NCI-H1092 treated with DMSO at 0.1 percent for 48 hours (cell line): ENCODE measurements at regions not wholly inside any gene's neighbourhood (a gene's known extent, or its start where the extent isn't known, plus 50 kb on each side); places are given as distances from the start of the nearest gene placed in this dataset.

Source experiments
- DNase-seq: peaks from one replicate; lab custom pipeline; 2025; lab: John Stamatoyannopoulos, UW

GRCh38 chr2:128578406-128579390 lies 260.0 kb upstream of the HS6ST1 start:
- DNase-seq = no peak

DNA sequence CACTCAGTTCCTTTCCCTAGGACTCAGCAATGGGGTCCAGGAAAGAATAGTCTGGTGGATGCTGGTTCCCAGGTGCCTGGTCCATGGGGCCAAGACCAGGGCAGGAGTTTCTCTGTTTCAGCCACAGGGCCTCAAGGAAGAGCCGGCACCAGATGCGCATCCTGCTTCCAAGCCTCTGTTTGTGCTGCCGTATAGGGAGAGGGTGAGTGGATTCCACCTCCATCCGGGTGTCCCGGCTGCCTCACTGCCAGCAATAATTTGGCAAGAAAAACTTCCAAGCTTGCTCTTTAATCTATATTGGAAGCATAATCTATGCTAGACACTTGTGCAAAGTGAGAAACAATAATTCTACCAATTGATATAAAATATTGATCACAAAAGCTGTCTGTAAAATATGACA lies 261.2 kb upstream of the HS6ST1 start:
- DNase-seq = no peak

DNA sequence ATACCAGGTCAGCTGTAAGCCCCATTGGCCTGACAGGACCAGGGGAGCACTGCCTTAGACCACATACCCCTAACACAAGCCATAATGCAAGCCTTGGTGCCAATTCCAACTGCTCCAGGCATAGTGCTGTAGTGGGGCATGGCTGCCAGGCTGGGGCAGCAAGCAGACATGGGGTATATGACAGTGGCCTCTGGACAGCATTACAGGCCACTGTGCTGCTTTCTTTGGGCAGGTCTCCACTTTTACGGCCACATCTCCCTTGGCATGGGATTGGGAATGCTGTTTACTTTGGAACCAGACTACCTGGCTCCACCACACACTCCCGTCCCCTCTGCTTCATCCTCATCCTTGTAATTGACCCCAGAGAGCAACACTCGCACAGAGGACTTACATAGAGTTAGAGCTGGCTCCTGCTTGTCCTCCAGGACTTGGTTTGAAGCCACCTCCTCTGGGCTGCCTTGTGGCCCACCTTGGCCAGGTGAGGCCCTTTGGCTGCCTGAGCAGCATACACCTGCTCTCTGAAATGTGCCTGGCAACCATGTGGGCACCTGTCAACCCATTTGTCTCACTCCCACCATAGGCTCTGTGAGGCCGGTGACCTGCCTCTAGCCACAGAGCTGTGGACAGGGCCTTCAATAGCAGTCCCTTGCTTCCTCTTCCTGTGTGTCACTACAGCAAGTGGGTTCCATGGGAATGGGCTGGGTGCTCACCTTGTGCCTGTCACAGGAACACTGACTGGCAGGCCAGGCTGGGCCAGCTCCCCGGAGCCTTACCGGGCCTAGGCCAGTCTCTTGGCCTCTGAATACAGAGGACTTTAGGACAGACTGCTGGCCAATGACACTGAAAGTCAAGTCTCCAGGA lies 262.6 kb upstream of the HS6ST1 start:
- no peak for DNase-seq

DNA sequence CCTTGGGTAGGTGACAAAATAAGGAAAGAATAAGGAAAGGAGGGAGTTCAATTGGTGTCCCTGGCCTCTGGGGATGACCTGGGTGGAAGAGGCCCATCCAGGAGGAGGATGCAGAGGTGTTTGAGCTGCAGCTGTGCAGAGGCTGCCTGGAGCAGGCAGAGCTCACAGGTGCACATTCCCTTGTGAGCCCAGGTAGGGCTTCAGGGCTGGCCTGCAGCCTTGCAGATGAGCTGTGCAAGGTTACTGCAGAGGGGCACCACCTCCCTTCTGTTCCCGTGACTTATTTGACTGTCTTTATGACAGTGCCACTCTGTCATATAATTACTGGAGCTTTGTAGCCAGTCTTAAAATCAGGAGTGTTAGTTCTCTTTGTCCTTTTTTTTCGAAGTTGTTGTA lies 263.2 kb upstream of the HS6ST1 start:
- DNase-seq = no peak

- no peak for DNase-seq
Measured at GRCh38 chr2:128584296-128584890, 265.7 kb upstream of the HS6ST1 start.

GRCh38 chr2:128585706-128586105 lies 267.0 kb upstream of the HS6ST1 start:
- DNase-seq = no peak

GRCh38 chr2:128589681-128590080 lies 271.0 kb upstream of the HS6ST1 start:
- no peak for DNase-seq

DNA sequence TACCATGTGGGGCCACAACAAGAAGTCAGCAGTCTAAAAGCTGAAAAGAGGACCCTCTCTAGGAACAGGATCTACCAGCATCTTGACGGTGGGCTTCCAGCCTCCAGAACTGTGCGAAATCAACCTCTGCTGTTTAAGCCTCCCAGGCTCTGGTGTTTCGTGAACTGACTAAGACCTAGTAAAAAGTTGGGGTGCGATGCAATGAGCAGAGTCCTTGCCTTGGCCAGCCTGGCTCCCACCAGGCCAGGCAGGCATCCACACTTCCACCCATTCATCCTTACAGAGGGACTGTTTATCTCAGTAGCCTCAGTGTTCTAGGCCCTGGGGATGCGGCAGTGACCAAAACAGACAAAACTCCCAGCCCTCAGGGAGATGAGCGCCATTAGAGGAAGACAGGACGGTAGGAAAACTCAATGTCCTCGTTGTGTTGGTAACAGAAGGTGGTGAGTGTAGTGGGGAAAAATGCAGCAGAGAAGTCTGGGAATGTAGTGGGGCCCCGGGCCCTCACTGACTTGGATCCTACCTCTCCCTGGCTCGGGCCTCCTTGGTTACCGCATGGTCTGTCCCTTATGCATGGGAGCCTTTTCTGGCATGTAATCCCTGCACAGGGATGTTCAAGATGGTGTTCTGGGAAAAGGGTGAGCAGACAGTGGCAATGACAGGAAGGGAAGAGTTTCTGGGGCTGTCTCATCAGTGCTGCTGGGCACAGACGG lies 271.8 kb upstream of the HS6ST1 start:
- no peak for DNase-seq

GRCh38 chr2:128591022-128591860 lies 272.6 kb upstream of the HS6ST1 start:
- no peak for DNase-seq

- DNase-seq = no peak
Measured at GRCh38 chr2:128591861-128592822, 273.5 kb upstream of the HS6ST1 start.

DNA sequence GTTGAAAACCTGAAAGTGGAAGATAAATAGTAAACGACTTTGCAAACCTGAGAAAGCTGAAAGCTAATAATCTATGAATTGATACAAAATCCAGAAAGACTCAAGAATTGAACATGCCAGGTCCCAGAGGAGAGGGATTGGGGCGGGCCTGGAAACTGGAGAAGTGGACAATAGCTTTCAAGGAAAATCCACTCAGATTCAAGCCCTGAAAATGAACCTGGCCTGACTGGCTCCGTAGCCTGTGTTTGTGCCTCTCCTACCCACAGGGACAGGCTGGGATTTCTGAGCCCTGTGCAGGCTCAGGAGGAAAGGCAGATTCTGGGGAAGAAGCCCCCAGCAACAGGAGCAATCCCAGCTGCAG lies 274.8 kb upstream of the HS6ST1 start:
- DNase-seq = no peak

DNA sequence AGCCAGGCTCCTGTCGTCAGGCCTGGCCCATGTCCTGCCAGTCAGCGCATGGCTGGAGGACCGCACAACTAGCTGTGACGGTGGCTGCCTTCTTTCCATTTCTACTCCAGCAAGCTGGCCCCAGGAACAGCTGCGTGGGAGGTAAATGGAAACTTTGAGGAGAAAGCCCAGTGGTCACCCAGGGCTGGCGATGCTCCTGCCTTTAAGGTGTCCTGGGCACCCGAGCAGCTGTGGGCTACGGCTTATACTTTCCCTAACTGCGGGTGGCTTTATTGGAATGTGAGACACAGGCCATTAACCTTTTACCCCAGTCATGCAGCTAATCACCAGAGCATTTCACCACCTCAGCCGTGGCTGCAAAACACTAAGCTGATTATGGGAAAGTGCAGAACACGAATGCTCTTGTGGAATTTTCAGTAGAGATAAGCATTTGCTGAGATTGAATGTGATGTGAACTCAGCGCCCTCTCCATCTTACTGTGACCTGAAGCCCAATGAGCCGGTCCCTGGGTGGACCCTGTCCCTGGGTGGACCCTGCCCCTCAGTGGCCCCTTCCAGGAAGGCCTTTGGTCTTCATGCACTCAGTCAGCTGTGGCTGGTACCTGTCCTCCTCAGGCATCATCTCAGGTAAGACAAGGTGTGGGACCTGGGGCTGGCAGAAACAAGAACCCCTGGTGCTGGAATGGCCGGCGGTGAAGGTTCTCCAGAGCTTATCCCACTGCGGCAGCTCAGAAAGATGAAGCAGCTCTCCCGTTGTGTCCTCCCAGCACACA lies 275.4 kb upstream of the HS6ST1 start:
- no peak for DNase-seq

DNA sequence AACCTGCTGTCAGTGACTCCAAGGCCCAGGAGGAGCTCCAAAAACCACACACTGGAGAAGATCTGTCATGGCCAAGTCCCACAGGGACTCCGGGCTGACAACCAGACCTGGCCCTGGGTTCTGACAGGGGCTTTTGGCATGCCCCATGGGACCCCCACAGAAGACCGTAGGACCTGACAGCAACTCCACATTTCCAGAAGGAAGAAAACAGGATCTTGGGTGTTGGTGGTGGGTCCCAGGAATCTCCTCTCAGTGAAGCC lies 275.9 kb upstream of the HS6ST1 start:
- no peak for DNase-seq

- DNase-seq = peak; percentile 2
Measured at GRCh38 chr2:128594953-128595677, 276.4 kb upstream of the HS6ST1 start.

GRCh38 chr2:128595763-128596395 lies 277.2 kb upstream of the HS6ST1 start:
- no peak for DNase-seq

GRCh38 chr2:128596396-128597120 lies 277.9 kb upstream of the HS6ST1 start:
- no peak for DNase-seq

- DNase-seq = no peak
Measured at GRCh38 chr2:128597121-128597762, 278.6 kb upstream of the HS6ST1 start.
